IPS-NIHi7 (cell line): ENCODE measurements at regions not wholly inside any gene's neighbourhood (a gene's known extent, or its start where the extent isn't known, plus 50 kb on each side); places are given as distances from the start of the nearest gene placed in this dataset.

Experiments used
- DNase-seq: peaks from one replicate; pipeline ENCODE4 v3.0.0; 2012; ENCODE audit warnings: mixed read lengths; ENCODE audit errors: extremely low spot score

DNA sequence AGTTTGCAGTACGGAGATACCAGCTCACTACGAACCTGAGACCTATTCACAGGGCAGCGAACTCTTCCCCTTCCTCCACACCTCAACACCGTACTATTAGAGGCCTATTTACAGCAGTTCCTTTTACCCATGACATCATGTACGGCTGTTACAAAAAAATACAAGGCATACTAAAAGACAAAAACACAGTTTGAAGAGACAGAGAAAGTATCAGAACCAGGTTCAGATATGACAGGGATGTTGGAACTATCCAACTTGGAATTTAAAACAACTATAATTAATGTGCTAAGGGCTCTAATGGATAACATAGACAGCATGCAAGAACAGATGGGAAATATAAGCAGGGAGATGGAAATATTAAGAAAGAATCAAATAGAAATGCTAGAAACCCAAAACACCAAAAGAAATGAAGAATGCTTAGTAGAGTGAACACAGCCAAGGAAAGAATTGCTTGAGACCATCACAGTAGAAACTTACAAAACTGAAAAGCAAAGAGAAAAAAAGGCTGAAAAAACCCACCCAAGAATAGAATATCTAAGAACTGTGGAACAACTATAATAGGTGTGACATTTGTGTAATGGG is 99.2 kb upstream of the ZNF521 start:
- no peak for DNase-seq

DNA sequence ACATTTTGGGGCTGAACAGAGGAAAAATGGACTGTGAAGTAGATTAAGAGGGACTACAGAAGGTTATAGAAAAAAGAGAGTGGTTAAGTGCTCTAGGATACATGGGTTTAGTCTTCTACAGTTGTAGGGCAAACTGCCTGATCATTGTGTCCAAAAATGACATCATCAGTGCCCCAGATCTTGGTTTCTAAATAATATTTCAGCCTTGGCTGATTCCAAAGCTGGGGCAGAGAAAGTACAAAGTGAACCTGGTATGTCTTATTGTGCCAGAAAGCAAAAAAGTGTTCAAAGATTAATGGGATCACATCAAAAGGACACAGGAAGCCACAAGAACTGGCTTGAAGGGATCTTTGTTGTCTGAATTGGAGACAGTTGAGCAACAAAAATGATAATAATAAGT is 97.1 kb upstream of the ZNF521 start:
- no peak for DNase-seq

- no peak for DNase-seq
These were observed 95.0 kb upstream of the ZNF521 start for GRCh38 chr18:25446972-25447371.

DNA sequence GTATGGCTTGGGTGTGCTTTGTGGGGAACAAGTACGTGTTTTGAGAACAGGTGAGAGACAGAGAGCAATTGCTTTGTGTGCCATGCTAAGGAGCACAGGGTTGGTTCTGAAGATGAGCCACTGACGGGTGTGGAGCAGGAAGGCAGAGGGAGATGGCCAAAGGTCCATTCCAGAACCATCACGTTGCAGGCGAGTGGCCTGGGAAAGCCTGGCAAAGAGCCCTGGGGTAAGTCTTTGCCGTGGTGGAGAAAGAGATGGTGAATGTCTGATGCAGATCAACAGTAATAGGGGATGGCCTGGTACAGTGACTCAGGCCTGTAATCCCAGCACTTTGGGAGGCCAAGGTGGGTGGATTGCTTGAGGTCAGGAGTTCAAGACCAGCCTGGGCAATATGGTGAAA is 93.5 kb upstream of the ZNF521 start:
- DNase-seq, result no peak

- no peak for DNase-seq
These were observed 91.8 kb upstream of the ZNF521 start for GRCh38 chr18:25443776-25444175.

DNA sequence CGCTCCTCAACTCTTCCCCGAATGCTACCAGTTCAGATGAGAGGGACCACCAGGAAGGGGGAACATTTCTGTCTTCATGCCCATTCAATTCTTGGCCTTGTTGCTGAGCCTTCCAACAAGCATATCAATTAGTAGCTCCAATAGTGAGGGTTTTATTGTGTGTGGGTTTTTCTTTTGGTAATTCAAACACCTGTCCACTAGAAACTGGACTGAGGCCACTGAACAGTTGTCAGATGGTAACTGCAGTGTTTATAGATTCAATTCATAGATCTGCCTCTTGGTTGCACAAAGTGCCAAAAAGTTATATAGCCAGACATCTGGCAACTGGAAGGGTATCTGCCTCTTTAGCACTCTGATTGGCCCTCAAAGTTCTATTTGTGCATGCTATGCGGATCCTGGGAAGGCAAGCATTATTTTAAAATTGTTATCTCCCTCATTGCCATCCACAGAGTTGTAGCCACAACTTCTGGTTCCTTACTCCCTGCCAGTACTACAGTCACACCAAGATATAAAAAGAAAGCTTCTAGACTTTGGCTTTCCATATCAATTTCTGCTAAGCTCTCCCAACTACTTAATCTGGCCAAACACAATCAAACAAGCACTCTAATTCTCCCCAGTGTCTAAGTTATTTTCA is 83.3 kb upstream of the ZNF521 start:
- no peak for DNase-seq

DNA sequence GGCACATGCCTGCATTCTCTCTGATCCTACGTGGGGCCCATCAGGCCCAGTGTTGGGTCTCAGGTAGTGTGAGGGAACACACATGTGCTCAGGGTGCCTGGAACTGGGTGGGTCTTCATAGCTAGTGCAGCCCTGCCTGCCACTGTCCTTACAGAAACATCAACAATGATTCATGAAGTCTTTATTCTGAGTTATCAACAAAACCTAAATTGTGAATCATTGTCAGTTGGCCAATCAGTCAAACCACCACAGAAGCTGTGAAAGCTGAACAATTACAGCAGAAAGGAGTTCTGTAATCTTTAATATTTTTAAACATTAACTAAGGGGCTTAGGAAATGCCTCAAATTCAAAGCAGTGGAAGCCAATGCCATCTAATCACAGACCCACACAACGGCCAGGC is 82.8 kb upstream of the ZNF521 start:
- no peak for DNase-seq

DNA sequence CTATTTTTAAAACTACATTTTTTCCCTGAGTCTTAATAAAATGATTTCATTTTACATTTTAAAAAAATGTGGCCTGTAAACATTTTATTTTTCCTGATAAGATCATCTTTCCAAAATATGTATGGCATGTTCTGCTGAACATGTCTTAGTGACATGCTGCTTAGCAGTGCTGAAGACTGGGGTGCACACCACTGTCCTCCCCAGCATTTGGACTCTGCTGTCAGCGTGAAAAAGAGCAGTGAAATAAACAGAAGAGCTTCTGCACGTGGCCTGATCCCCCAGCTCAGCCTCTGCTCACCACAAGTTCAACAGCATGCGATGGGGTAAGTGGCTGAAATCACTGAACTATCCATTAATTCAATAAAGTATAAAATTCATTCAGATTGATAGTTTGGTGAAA is 81.6 kb upstream of the ZNF521 start:
- no peak for DNase-seq

DNA sequence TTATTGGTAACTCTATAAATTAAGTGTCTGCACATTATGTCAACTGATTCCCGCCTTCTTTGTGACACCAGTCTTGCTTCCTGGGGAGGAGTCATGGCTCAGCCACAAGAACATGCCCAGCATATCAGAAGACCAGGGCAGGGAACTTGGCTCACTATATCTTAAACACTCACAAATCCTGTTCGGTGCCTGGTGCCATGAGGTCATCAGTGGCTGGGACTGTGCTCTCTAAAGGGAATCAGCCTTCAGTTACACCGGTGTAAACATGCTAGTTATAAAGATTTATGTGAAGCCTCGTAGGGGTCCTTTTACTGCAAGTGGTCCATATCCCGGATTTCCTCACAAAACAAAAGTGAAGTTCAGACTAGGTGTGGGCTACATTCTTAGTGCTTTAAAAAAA is 73.1 kb upstream of the ZNF521 start:
- no peak for DNase-seq

DNA sequence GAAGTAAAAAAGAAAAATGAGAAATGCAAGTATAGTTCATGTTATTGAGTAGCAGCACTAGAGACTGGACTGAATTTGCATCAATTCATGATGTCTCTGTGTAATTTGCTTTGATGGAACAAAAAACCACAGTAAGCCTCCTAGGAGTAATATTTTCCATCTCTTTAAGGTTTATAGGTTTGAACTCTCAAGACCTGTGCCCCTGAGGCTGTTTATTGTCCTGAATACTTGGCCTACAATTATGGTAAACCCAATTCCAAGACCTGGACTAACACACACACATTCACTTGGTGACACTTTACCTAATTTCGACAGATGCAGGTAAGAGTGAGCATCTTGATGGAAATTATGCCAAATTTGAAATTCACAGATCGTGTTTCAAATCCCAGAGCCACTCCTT is 71.8 kb upstream of the ZNF521 start:
- no peak for DNase-seq

- no peak for DNase-seq
These were observed 71.3 kb upstream of the ZNF521 start for GRCh38 chr18:25423267-25423666.

DNA sequence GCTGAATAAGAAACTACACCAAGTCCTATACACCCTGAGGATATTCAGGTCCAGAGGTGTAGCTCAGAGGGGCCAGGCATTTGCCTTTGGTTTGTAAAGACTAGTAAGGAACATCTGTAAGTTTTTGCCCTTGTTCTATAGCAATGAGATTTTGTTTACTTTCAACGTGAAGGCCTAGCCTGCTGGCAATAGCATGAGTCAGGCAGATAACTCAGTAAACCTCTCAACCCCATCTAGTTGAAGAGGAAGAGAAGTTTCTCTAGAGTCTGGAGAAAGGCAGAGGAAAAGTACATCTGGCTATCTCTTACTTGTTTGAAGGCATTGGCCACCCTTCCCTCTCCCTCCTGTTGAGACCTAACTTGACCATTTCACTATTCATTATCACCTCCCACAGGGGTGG is 70.3 kb upstream of the ZNF521 start:
- DNase-seq, result no peak

- no peak for DNase-seq
These were observed 68.3 kb upstream of the ZNF521 start for GRCh38 chr18:25420077-25420825.

GRCh38 chr18:25416374-25416773 is 64.4 kb upstream of the ZNF521 start:
- DNase-seq, result no peak

DNA sequence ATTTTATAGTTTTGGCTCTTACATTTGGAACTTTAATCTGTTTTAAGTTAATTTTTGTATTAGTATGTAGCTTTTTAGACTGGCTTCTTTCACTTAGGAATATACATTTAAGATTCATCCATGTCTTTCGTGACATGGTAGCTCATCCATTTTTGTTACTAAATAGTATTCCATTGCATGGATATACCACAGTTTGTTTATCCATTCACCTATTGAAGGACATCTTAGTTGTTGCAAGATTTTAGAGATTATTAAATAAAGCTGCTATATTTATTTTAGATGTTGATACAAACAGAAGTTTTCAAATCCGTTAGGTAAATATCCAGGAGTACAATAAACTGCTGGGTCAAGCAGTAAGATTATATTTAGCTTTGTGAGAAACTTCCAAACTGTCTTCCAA is 58.0 kb upstream of the ZNF521 start:
- no peak for DNase-seq

GRCh38 chr18:25408293-25408692 is 56.3 kb upstream of the ZNF521 start:
- no peak for DNase-seq
